ENCODE measurements at regions not wholly inside any gene's neighbourhood (a gene's known extent, or its start where the extent isn't known, plus 50 kb on each side); places are given as distances from the start of the nearest gene placed in this dataset.

GRCh38 chr3:111283165-111283564 is 211.5 kb downstream of the NECTIN3 start:
- ATAC-seq, result no peak
- TF ChIP-seq PPARA (CRISPR knock-in tag; IDR thresholded peaks at IDR 0.05; ENCODE audit: borderline replicate concordance) (no peak), ARNTL (CRISPR knock-in tag; IDR thresholded peaks at IDR 0.05; ENCODE audit: borderline replicate concordance, low read depth) (no peak), TOX (CRISPR knock-in tag; IDR thresholded peaks at IDR 0.05; ENCODE audit: borderline replicate concordance) (no peak), OSR1 (CRISPR knock-in tag; IDR thresholded peaks at IDR 0.05) (no peak), ZNF8 (CRISPR knock-in tag; IDR thresholded peaks at IDR 0.05) (no peak), SNAI2 (CRISPR knock-in tag; IDR thresholded peaks at IDR 0.05) (no peak)

- no peak for TF ChIP-seq PPARA (CRISPR knock-in tag; IDR thresholded peaks at IDR 0.05; ENCODE audit: borderline replicate concordance)
- TF ChIP-seq ARNTL (CRISPR knock-in tag; IDR thresholded peaks at IDR 0.05; ENCODE audit: borderline replicate concordance, low read depth), result no peak
- no peak for TF ChIP-seq ZC3H10 (CRISPR knock-in tag; IDR thresholded peaks at IDR 0.05)
- TF ChIP-seq, protein P1, sequence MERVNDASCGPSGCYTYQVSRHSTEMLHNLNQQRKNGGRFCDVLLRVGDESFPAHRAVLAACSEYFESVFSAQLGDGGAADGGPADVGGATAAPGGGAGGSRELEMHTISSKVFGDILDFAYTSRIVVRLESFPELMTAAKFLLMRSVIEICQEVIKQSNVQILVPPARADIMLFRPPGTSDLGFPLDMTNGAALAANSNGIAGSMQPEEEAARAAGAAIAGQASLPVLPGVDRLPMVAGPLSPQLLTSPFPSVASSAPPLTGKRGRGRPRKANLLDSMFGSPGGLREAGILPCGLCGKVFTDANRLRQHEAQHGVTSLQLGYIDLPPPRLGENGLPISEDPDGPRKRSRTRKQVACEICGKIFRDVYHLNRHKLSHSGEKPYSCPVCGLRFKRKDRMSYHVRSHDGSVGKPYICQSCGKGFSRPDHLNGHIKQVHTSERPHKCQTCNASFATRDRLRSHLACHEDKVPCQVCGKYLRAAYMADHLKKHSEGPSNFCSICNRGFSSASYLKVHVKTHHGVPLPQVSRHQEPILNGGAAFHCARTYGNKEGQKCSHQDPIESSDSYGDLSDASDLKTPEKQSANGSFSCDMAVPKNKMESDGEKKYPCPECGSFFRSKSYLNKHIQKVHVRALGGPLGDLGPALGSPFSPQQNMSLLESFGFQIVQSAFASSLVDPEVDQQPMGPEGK (CRISPR knock-in tag; IDR thresholded peaks at IDR 0.05; ENCODE audit: borderline replicate concordance), result no peak
- TF ChIP-seq CSRNP3 (CRISPR knock-in tag; IDR thresholded peaks at IDR 0.05), result no peak
- TF ChIP-seq GLIS3 (CRISPR knock-in tag; IDR thresholded peaks at IDR 0.05), result no peak
- no peak for TF ChIP-seq RARB (CRISPR knock-in tag; IDR thresholded peaks at IDR 0.05)
- no peak for TF ChIP-seq ZFP30 (CRISPR knock-in tag; IDR thresholded peaks at IDR 0.05)
- no peak for TF ChIP-seq TCF4 (CRISPR knock-in tag; IDR thresholded peaks at IDR 0.05; ENCODE audit: borderline replicate concordance)
- TF ChIP-seq TOX (CRISPR knock-in tag; IDR thresholded peaks at IDR 0.05; ENCODE audit: borderline replicate concordance), result no peak
- TF ChIP-seq BACH2 (CRISPR knock-in tag; IDR thresholded peaks at IDR 0.05; ENCODE audit: borderline replicate concordance), result no peak
- no peak for ATAC-seq
Measured at GRCh38 chr3:111284503-111285183, 213.0 kb downstream of the NECTIN3 start.

- TF ChIP-seq ZFP30 (CRISPR knock-in tag; IDR thresholded peaks at IDR 0.05) (no peak), GLIS3 (CRISPR knock-in tag; IDR thresholded peaks at IDR 0.05) (no peak)
- no peak for ATAC-seq
Measured at GRCh38 chr3:111285184-111285538, 213.5 kb downstream of the NECTIN3 start.

- no peak for ATAC-seq
- TF ChIP-seq, protein P2, sequence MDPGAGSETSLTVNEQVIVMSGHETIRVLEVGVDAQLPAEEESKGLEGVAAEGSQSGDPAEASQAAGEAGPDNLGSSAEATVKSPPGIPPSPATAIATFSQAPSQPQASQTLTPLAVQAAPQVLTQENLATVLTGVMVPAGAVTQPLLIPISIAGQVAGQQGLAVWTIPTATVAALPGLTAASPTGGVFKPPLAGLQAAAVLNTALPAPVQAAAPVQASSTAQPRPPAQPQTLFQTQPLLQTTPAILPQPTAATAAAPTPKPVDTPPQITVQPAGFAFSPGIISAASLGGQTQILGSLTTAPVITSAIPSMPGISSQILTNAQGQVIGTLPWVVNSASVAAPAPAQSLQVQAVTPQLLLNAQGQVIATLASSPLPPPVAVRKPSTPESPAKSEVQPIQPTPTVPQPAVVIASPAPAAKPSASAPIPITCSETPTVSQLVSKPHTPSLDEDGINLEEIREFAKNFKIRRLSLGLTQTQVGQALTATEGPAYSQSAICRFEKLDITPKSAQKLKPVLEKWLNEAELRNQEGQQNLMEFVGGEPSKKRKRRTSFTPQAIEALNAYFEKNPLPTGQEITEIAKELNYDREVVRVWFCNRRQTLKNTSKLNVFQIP (CRISPR knock-in tag; IDR thresholded peaks at IDR 0.05; ENCODE audit: borderline replicate concordance, low read depth), result no peak
- TF ChIP-seq ESRRG (CRISPR knock-in tag; IDR thresholded peaks at IDR 0.05), result no peak
- TF ChIP-seq CSRNP3 (CRISPR knock-in tag; IDR thresholded peaks at IDR 0.05), result no peak
- no peak for TF ChIP-seq CREB5 (CRISPR knock-in tag; IDR thresholded peaks at IDR 0.05; ENCODE audit: low read depth)
- TF ChIP-seq, protein P1 (CRISPR knock-in tag; IDR thresholded peaks at IDR 0.05; ENCODE audit: borderline replicate concordance), result no peak
- no peak for TF ChIP-seq ZFP3 (CRISPR knock-in tag; IDR thresholded peaks at IDR 0.05)
- TF ChIP-seq ISL1 (CRISPR knock-in tag; IDR thresholded peaks at IDR 0.05), result no peak
Measured at GRCh38 chr3:111285694-111286093, 214.1 kb downstream of the NECTIN3 start.
